HFF-Myc (cell line): ENCODE measurements at regions not wholly inside any gene's neighbourhood (a gene's known extent, or its start where the extent isn't known, plus 50 kb on each side); places are given as distances from the start of the nearest gene placed in this dataset.
"Not testable (repeated sequence)": the region's sequence is repeated elsewhere in the genome, so short reads cannot be mapped to it uniquely, and the experiment has no call there.

Experiments used
- DNase-seq: peaks from one replicate; pipeline ENCODE4 v3.0.0-alpha.2; 2011; ENCODE audit warnings: low read depth; ENCODE audit errors: extremely low read depth
- H3K4me3 ChIP-seq: replicated peaks from 2 replicates; pipeline ENCODE4 v1.5.1; 2011; ENCODE audit warnings: low read depth, mild to moderate bottlenecking, control low read depth, low read length
- CTCF ChIP-seq: IDR thresholded peaks from 2 replicates; pipeline ENCODE4 v1.5.1; 2012; ENCODE audit warnings: mild to moderate bottlenecking, low read depth, low read length, control low read depth; ENCODE audit errors: missing control alignments

- TF ChIP-seq CTCF: no peak
- no peak overlapping the region for H3K4me3 ChIP-seq
- no peak for DNase-seq
Observed at GRCh38 chr10:83760142-83760541, 379.2 kb upstream of the GHITM start.

GRCh38 chr10:83764666-83765065, 374.6 kb upstream of the GHITM start:
- no peak for DNase-seq
- no peak overlapping the region for H3K4me3 ChIP-seq
- no peak for TF ChIP-seq CTCF

- no peak for DNase-seq
- no peak overlapping the region for H3K4me3 ChIP-seq
- TF ChIP-seq CTCF: no peak
Observed at GRCh38 chr10:83765731-83766130, 373.6 kb upstream of the GHITM start.

- no peak overlapping the region for H3K4me3 ChIP-seq
- TF ChIP-seq CTCF: no peak
- DNase-seq: no peak
Observed at GRCh38 chr10:83769281-83769820, 370.0 kb upstream of the GHITM start.

GRCh38 chr10:83786701-83787100, 352.6 kb upstream of the GHITM start:
- not testable (repeated sequence) for H3K4me3 ChIP-seq, DNase-seq

- no peak for TF ChIP-seq CTCF
- no peak overlapping the region for H3K4me3 ChIP-seq
- no peak for DNase-seq
Observed at GRCh38 chr10:83801983-83802382, 337.3 kb upstream of the GHITM start.

GRCh38 chr10:83806717-83807116, 332.6 kb upstream of the GHITM start:
- no peak for TF ChIP-seq CTCF
- no peak for DNase-seq
- H3K4me3 ChIP-seq: no peak overlapping the region
